ENCODE measurements at regions not wholly inside any gene's neighbourhood (a gene's known extent, or its start where the extent isn't known, plus 50 kb on each side); places are given as distances from the start of the nearest gene placed in this dataset.

DNA sequence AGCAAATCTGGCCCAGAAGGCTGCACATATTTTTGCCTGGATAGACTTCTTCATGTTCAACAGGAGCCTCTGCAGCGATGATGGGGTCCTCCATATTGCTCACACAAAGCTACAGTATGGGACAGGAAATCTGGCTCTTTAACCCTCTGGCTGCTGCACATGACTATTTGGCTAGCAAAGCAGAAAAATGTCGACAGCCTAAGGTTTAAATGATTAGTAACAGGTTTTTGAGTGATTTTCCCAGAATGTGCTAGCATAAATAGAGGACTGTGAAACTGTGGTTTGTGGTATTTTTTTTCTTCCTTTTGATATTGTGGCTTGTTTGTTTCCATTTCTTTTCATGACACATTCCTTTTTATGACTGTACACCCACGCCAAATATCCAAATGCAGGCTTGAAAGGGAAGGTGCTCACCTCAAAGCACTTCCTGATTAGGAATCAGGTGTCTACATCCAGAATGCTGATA, 120.2 kb upstream of the GK2 start:
- no peak overlapping the region for H3K4me3 ChIP-seq (ENCODE audit: low read depth, low read length, poor library complexity, severe bottlenecking)
- no peak for TF ChIP-seq EZH2 (IDR thresholded peaks at IDR 0.05; ENCODE audit: borderline replicate concordance, low read depth, low read length, poor library complexity, severe bottlenecking)
- TF ChIP-seq, protein P1, sequence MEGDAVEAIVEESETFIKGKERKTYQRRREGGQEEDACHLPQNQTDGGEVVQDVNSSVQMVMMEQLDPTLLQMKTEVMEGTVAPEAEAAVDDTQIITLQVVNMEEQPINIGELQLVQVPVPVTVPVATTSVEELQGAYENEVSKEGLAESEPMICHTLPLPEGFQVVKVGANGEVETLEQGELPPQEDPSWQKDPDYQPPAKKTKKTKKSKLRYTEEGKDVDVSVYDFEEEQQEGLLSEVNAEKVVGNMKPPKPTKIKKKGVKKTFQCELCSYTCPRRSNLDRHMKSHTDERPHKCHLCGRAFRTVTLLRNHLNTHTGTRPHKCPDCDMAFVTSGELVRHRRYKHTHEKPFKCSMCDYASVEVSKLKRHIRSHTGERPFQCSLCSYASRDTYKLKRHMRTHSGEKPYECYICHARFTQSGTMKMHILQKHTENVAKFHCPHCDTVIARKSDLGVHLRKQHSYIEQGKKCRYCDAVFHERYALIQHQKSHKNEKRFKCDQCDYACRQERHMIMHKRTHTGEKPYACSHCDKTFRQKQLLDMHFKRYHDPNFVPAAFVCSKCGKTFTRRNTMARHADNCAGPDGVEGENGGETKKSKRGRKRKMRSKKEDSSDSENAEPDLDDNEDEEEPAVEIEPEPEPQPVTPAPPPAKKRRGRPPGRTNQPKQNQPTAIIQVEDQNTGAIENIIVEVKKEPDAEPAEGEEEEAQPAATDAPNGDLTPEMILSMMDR (conservative IDR thresholded peaks at IDR 0.05; ENCODE audit: low read depth, low read length), result no peak
- ChIA-PET POLR2A (ENCODE audit: low non-redundant PET) (no interaction called here), CTCF (no interaction called here)
- no peaks in the 10 kb centered on the region for H3K4me1 ChIP-seq (ENCODE audit: insufficient read depth, low read length, poor library complexity, severe bottlenecking)
- no TSS peak for BruUV-seq (replicated peaks)
- H3K36me3 ChIP-seq (ENCODE audit: insufficient read depth, low read length, poor library complexity, severe bottlenecking), result no peaks in the 10 kb centered on the region
- H3K9me3 ChIP-seq (ENCODE audit: low read depth, low read length, poor library complexity, severe bottlenecking), result no peaks in the 10 kb centered on the region
- H3K27me3 ChIP-seq (replicated peaks; ENCODE audit: insufficient read depth, low read depth, low read length, poor library complexity), result no peaks in the 10 kb centered on the region
- H3K27ac ChIP-seq (ENCODE audit: low read depth, low read length, poor library complexity, severe bottlenecking), result no peak overlapping the region
- no peak for DNase-seq (ENCODE audit: low spot score)
- intact Hi-C loops (cut with micrococcal nuclease; ENCODE audit: unreplicated experiment), result no loop called here

DNA sequence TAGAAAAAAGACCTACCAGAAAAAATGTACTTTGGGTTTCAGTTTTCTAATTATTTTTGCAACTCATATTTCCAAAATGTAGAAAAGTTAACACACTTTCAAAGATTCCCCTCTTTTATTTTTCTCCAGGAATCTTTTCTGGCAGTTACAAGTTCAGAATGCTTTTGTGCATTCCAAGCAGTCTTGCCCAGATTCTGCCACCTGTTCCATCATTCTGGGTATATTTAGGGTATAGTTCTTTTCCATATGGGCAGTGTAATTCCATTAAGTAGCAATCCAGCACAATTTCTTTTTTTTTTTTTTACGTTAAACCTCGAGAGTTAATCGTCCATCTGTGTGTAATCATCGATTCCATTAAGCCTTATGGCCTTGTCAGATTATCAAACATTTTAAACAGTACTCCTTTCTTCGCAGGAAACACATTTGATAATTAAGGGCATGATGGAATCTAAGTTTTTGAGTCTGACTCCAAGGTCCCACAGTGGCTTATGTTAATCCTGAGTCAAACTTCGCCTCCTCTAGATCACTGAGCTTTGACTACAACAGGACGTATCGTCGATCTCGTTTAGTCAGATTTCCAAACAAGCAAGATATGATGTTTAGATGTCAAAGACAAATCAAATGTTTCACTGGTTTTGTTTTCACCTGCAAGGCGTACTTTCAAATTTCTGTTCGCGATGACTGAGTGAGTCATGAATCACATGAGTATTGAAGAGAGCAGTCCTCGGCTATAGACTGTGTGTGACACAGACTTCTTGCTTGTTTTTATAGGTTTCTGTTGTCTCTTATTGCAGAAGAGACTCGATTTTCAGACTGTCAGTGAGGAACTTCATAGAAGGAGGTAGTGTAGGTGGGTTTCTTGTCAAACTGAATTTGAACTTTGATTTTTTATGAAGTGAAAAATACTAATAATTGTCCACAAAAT, 118.9 kb upstream of the GK2 start:
- Histone ChIP-seq H3K4me1 (ENCODE audit: insufficient read depth, low read length, poor library complexity, severe bottlenecking) (no peaks in the 10 kb centered on the region), H3K36me3 (ENCODE audit: insufficient read depth, low read length, poor library complexity, severe bottlenecking) (no peaks in the 10 kb centered on the region), H3K27me3 (replicated peaks; ENCODE audit: insufficient read depth, low read depth, low read length, poor library complexity) (no peaks in the 10 kb centered on the region), H3K27ac (ENCODE audit: low read depth, low read length, poor library complexity, severe bottlenecking) (no peak overlapping the region), H3K9me3 (ENCODE audit: low read depth, low read length, poor library complexity, severe bottlenecking) (no peaks in the 10 kb centered on the region), H3K4me3 (ENCODE audit: low read depth, low read length, poor library complexity, severe bottlenecking) (no peak overlapping the region)
- DNase-seq (ENCODE audit: low spot score), result no peak
- ChIA-PET POLR2A (ENCODE audit: low non-redundant PET) (no interaction called here), CTCF (no interaction called here)
- TF ChIP-seq, protein P1 (conservative IDR thresholded peaks at IDR 0.05; ENCODE audit: low read depth, low read length), result no peak
- no peak for TF ChIP-seq EZH2 (IDR thresholded peaks at IDR 0.05; ENCODE audit: borderline replicate concordance, low read depth, low read length, poor library complexity, severe bottlenecking)
- BruUV-seq (replicated peaks), result no TSS peak
- intact Hi-C loops (cut with micrococcal nuclease; ENCODE audit: unreplicated experiment), result no loop called here

DNA sequence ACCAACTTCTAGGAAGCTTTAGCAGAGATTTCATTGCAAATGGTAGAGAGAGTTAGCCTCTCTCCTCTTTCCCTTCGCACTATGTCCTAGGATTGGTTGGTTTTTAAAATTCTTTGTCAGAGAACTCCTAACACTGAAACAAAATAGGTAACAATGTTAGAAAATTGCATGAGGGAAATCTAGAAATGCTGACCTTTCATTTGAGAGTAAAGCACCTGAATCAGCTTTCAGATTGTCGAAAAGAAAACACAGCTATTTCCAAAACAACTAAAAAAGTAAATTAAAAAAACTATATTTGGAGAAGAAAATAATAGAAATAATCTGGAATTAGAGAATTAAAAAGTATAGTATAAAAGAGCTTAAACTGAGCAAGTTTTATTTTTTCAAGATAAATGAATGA, 108.1 kb upstream of the GK2 start:
- H3K27ac ChIP-seq (ENCODE audit: low read depth, low read length, poor library complexity, severe bottlenecking), result no peak overlapping the region
- ChIA-PET POLR2A (ENCODE audit: low non-redundant PET) (no interaction called here), CTCF (no interaction called here)
- H3K27me3 ChIP-seq (replicated peaks; ENCODE audit: insufficient read depth, low read depth, low read length, poor library complexity), result no peaks in the 10 kb centered on the region
- no peaks in the 10 kb centered on the region for H3K4me1 ChIP-seq (ENCODE audit: insufficient read depth, low read length, poor library complexity, severe bottlenecking)
- H3K36me3 ChIP-seq (ENCODE audit: insufficient read depth, low read length, poor library complexity, severe bottlenecking), result no peaks in the 10 kb centered on the region
- no peak overlapping the region for H3K4me3 ChIP-seq (ENCODE audit: low read depth, low read length, poor library complexity, severe bottlenecking)
- H3K9me3 ChIP-seq (ENCODE audit: low read depth, low read length, poor library complexity, severe bottlenecking), result no peaks in the 10 kb centered on the region
- no peak for DNase-seq (ENCODE audit: low spot score)
- TF ChIP-seq, protein P1 (conservative IDR thresholded peaks at IDR 0.05; ENCODE audit: low read depth, low read length), result no peak
- TF ChIP-seq EZH2 (IDR thresholded peaks at IDR 0.05; ENCODE audit: borderline replicate concordance, low read depth, low read length, poor library complexity, severe bottlenecking), result no peak
- no TSS peak for BruUV-seq (replicated peaks)
- intact Hi-C loops (cut with micrococcal nuclease; ENCODE audit: unreplicated experiment), result no loop called here

Measured in A673 (cell line).